HAP-1 (cell line): ENCODE measurements at regions not wholly inside any gene's neighbourhood (a gene's known extent, or its start where the extent isn't known, plus 50 kb on each side); places are given as distances from the start of the nearest gene placed in this dataset.

Experiments
- DNase-seq, 2 experiments: peaks; one replicate each; pipeline ENCODE4 v3.0.0-alpha.2; 2016 to 2020; ENCODE audit warnings: low spot score in 2 of 2
- H3K27me3 ChIP-seq: fragments of 250-450 bp; sonication (Bioruptor Pico); 2 replicates; pipeline ENCODE4 v1.5.1; 2020; ENCODE audit warnings: low read depth, mild to moderate bottlenecking, moderate library complexity
- H3K36me3 ChIP-seq: fragments of 250-450 bp; sonication (Bioruptor Pico); replicated peaks from 2 replicates; pipeline ENCODE4 v1.5.1; 2020; ENCODE audit warnings: mild to moderate bottlenecking
- H3K4me1 ChIP-seq: fragments of 250-450 bp; sonication (Bioruptor Pico); 2 replicates; pipeline ENCODE4 v1.5.1; 2020; ENCODE audit warnings: mild to moderate bottlenecking
- H3K4me3 ChIP-seq: fragments of 250-450 bp; sonication (Bioruptor Pico); 2 replicates; pipeline ENCODE4 v1.5.1; 2020; ENCODE audit warnings: mild to moderate bottlenecking, moderate library complexity
- H3K9me3 ChIP-seq: fragments of 250-450 bp; sonication (Bioruptor Pico); 2 replicates; pipeline ENCODE4 v1.5.1; 2020; ENCODE audit warnings: mild to moderate bottlenecking, moderate library complexity
- in situ Hi-C: fragments of 300-500 bp; cut with MboI; formaldehyde crosslinking; loops from 3 replicates; pipeline ENCODE4 v1.14.3; 2020; ENCODE audit warnings: low sequenced_read_pairs, inconsistent platforms, mixed read lengths

- no peak for DNase-seq
- H3K4me3 ChIP-seq = no peak overlapping the region
- in situ Hi-C loops = no loop called here
- no peaks in the 10 kb centered on the region for H3K27me3 ChIP-seq
- no peaks in the 10 kb centered on the region for H3K9me3 ChIP-seq
- H3K36me3 ChIP-seq = no peaks in the 10 kb centered on the region
- H3K4me1 ChIP-seq = no peaks in the 10 kb centered on the region
Observed at GRCh38 chr5:159550951-159551350, 220.7 kb upstream of the IL12B start.

- Histone ChIP-seq H3K9me3 (no peaks in the 10 kb centered on the region), H3K4me3 (no peak overlapping the region)
- in situ Hi-C loops = no loop called here
Observed at GRCh38 chr5:159552751-159553150, 222.5 kb upstream of the IL12B start.

GRCh38 chr5:159553792-159554191, 223.5 kb upstream of the IL12B start:
- no peak overlapping the region for H3K4me3 ChIP-seq
- H3K27me3 ChIP-seq = no peaks in the 10 kb centered on the region
- in situ Hi-C loops = no loop called here
- no peaks in the 10 kb centered on the region for H3K36me3 ChIP-seq
- H3K9me3 ChIP-seq = no peaks in the 10 kb centered on the region
- no peak for DNase-seq
- no peaks in the 10 kb centered on the region for H3K4me1 ChIP-seq

More at GRCh38 chr5:159552751-159553150, 222.5 kb upstream of the IL12B start:
- H3K27me3 ChIP-seq = no peaks in the 10 kb centered on the region
- no peaks in the 10 kb centered on the region for H3K4me1 ChIP-seq
- H3K36me3 ChIP-seq = no peaks in the 10 kb centered on the region
- no peak for DNase-seq

- no peak for DNase-seq
- in situ Hi-C loops = no loop called here
- H3K9me3 ChIP-seq = no peaks in the 10 kb centered on the region
- H3K4me3 ChIP-seq = no peak overlapping the region
- H3K27me3 ChIP-seq = no peaks in the 10 kb centered on the region
- no peaks in the 10 kb centered on the region for H3K4me1 ChIP-seq
- no peaks in the 10 kb centered on the region for H3K36me3 ChIP-seq
Observed at GRCh38 chr5:159555084-159555483, 224.8 kb upstream of the IL12B start.

- Histone ChIP-seq H3K27me3 (no peaks in the 10 kb centered on the region), H3K4me3 (no peak overlapping the region), H3K36me3 (no peaks in the 10 kb centered on the region), H3K9me3 (no peaks in the 10 kb centered on the region), H3K4me1 (no peaks in the 10 kb centered on the region)
- in situ Hi-C loops = no loop called here
- no peak for DNase-seq
Observed at GRCh38 chr5:159559337-159559736, 229.1 kb upstream of the IL12B start.

GRCh38 chr5:159560088-159560487, 229.8 kb upstream of the IL12B start:
- no peak for DNase-seq
- H3K27me3 ChIP-seq = no peaks in the 10 kb centered on the region
- H3K9me3 ChIP-seq = no peaks in the 10 kb centered on the region
- H3K36me3 ChIP-seq = no peaks in the 10 kb centered on the region
- no peak overlapping the region for H3K4me3 ChIP-seq
- in situ Hi-C loops = no loop called here
- H3K4me1 ChIP-seq = no peaks in the 10 kb centered on the region

- Histone ChIP-seq H3K27me3 (no peaks in the 10 kb centered on the region), H3K4me1 (no peaks in the 10 kb centered on the region), H3K36me3 (no peaks in the 10 kb centered on the region), H3K4me3 (no peak overlapping the region), H3K9me3 (no peaks in the 10 kb centered on the region)
- no peak for DNase-seq
- in situ Hi-C loops = no loop called here
Observed at GRCh38 chr5:159564031-159564430, 233.7 kb upstream of the IL12B start.

- no peak overlapping the region for H3K4me3 ChIP-seq
- no peak for DNase-seq
- in situ Hi-C loops = no loop called here
- no peaks in the 10 kb centered on the region for H3K36me3 ChIP-seq
- no peaks in the 10 kb centered on the region for H3K4me1 ChIP-seq
- no peaks in the 10 kb centered on the region for H3K27me3 ChIP-seq
- H3K9me3 ChIP-seq = no peaks in the 10 kb centered on the region
Observed at GRCh38 chr5:159566832-159567231, 236.5 kb upstream of the IL12B start.

GRCh38 chr5:159567461-159567860, 237.2 kb upstream of the IL12B start:
- Histone ChIP-seq H3K4me3 (no peak overlapping the region), H3K36me3 (no peaks in the 10 kb centered on the region), H3K27me3 (no peaks in the 10 kb centered on the region), H3K4me1 (no peaks in the 10 kb centered on the region), H3K9me3 (no peaks in the 10 kb centered on the region)
- in situ Hi-C loops = no loop called here
- DNase-seq = no peak

GRCh38 chr5:159571501-159572244, 241.4 kb upstream of the IL12B start:
- no peaks in the 10 kb centered on the region for H3K9me3 ChIP-seq
- no peak for DNase-seq
- no peaks in the 10 kb centered on the region for H3K27me3 ChIP-seq
- in situ Hi-C loops = no loop called here
- H3K36me3 ChIP-seq = no peaks in the 10 kb centered on the region
- no peaks in the 10 kb centered on the region for H3K4me1 ChIP-seq
- H3K4me3 ChIP-seq = no peak overlapping the region

- no peaks in the 10 kb centered on the region for H3K36me3 ChIP-seq
Observed at GRCh38 chr5:159576902-159577301, 246.6 kb upstream of the IL12B start.

GRCh38 chr5:159581502-159582249, 251.4 kb upstream of the IL12B start:
- no peaks in the 10 kb centered on the region for H3K9me3 ChIP-seq
- in situ Hi-C loops = no loop called here
- peaks cover 5% of the 10 kb centered on the region for H3K27me3 ChIP-seq
- no peaks in the 10 kb centered on the region for H3K36me3 ChIP-seq
- H3K4me1 ChIP-seq = no peaks in the 10 kb centered on the region
- H3K4me3 ChIP-seq = no peak overlapping the region
- no peak for DNase-seq

More at GRCh38 chr5:159576902-159577301, 246.6 kb upstream of the IL12B start:
- Histone ChIP-seq H3K4me1 (no peaks in the 10 kb centered on the region), H3K27me3 (peaks cover 5% of the 10 kb centered on the region), H3K4me3 (no peak overlapping the region), H3K9me3 (no peaks in the 10 kb centered on the region)
- in situ Hi-C loops = no loop called here
- no peak for DNase-seq

- Histone ChIP-seq H3K4me3 (no peak overlapping the region), H3K9me3 (no peaks in the 10 kb centered on the region), H3K4me1 (no peaks in the 10 kb centered on the region), H3K27me3 (peaks cover 5% of the 10 kb centered on the region), H3K36me3 (no peaks in the 10 kb centered on the region)
- DNase-seq = no peak
- in situ Hi-C loops = no loop called here
Observed at GRCh38 chr5:159582756-159583541, 252.7 kb upstream of the IL12B start.

GRCh38 chr5:159586921-159587320, 256.6 kb upstream of the IL12B start:
- H3K36me3 ChIP-seq = no peaks in the 10 kb centered on the region
- in situ Hi-C loops = no loop called here

More at GRCh38 chr5:159586921-159587320, 256.6 kb upstream of the IL12B start:
- no peak for DNase-seq
- Histone ChIP-seq H3K4me3 (no peak overlapping the region), H3K4me1 (no peaks in the 10 kb centered on the region), H3K27me3 (no peaks in the 10 kb centered on the region), H3K9me3 (no peaks in the 10 kb centered on the region)
